ENCODE measurements at regions not wholly inside any gene's neighbourhood (a gene's known extent, or its start where the extent isn't known, plus 50 kb on each side); places are given as distances from the start of the nearest gene placed in this dataset.

DNA sequence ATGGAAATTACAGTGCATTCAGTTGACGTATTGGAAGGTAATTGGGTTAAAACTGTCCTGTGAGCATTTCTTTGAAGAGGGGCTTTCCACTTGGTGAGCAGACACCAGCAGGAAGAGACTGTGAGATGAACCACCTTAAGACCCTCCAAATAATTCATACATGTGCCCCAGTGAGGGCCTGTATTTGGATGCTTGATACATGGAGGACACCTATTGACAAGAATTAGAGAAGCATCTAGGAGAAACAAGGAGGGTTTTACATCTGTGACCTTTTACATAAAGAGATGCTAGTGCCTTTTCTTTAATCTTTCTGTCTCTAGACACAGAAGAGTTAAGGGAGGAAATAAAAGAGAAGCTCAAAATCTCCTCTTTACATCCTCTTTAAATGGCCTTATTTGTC, 1115.3 kb upstream of the IGFBP7 start:
- DNase-seq (ENCODE audit: extremely low read depth, low read depth, low spot score): no peak

DNA sequence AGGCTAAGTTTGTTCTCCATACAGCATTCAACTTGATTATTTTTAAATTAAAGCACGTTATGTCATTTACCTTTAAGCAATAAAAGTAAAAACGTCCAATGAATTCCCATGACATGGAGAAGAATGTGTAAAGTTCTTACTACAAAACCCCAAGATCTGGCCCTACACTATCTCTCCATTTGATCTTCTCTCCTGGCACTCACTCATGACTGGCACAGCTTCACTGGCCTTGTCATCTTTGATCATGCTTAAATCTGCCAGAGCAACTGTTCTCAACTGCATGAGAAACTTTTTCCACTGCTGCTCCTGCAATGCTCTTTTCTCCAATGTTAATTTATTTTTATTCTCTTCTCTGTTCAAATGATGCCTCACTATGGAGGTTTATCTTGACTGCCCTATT, 1109.0 kb upstream of the IGFBP7 start:
- DNase-seq (ENCODE audit: extremely low read depth, low read depth, low spot score): no peak

GRCh38 chr4:58216461-58216860, 1106.3 kb upstream of the IGFBP7 start:
- DNase-seq (ENCODE audit: extremely low read depth, low read depth, low spot score): no peak

DNA sequence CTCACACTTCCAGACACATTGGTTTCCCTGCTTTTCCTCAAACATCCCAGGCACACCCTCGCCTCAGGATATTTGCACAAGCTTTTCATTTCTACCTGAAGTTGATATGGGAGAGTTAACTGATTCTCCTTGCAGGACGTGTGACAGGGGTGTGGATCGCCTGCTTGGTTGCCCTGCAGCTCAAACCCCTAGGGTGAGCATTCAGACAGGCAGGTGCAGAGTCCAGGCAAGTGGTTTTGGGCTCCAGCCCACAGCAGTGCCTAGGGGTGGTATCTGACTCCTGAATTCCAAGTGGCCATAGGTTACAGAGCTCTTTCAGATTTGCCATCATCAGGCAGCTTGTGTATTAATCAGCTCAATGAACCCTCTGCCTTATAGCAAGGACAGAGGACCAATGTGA, 1104.2 kb upstream of the IGFBP7 start:
- DNase-seq (ENCODE audit: extremely low read depth, low read depth, low spot score): no peak

GRCh38 chr4:58209551-58209950, 1099.4 kb upstream of the IGFBP7 start:
- DNase-seq (ENCODE audit: extremely low read depth, low read depth, low spot score): no peak

- no peak for DNase-seq (ENCODE audit: extremely low read depth, low read depth, low spot score)
These were observed 1098.8 kb upstream of the IGFBP7 start for GRCh38 chr4:58209001-58209400.

DNA sequence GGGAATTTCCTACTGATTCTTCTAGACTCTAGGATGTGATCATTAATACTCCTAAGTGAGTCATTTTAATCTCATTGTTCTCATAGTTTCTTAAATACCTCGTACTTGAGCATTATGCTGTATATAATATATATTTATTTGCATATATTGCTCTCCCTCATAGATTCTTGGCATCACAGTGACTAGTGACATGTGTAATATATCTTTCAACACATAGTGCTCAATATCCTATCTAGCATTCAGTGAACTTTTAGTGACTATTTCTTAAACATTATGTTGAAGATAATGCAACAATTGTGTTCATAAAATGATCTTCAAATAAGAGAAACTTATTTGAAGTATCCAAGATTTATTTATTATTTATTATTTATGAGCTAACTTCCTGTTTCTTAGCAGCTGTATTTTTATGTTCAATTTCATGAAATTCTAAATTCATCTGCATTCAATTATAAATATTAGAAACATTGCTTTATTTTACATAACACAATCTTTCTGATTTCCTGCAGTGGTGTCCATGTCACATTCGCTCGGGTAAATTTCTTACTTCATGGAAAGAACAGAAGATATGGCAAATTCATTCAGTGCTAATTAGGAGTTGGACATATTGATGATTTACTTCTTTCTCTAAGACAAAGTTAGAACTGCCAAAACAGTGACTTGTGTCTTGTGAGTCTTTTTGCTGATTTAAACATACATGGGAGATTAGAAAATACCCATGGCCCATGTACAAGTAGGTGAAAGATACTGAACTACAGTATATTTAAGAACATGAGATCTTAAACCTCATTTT, 1095.5 kb upstream of the IGFBP7 start:
- no peak for DNase-seq (ENCODE audit: extremely low read depth, low read depth, low spot score)

- DNase-seq (ENCODE audit: extremely low read depth, low read depth, low spot score): no peak
These were observed 1082.0 kb upstream of the IGFBP7 start for GRCh38 chr4:58192217-58192616.

- DNase-seq (ENCODE audit: extremely low read depth, low read depth, low spot score): no peak
These were observed 1080.9 kb upstream of the IGFBP7 start for GRCh38 chr4:58191109-58191508.

GRCh38 chr4:58188316-58188715, 1078.1 kb upstream of the IGFBP7 start:
- no peak for DNase-seq (ENCODE audit: extremely low read depth, low read depth, low spot score)

- DNase-seq (ENCODE audit: extremely low read depth, low read depth, low spot score): no peak
These were observed 1064.8 kb upstream of the IGFBP7 start for GRCh38 chr4:58175024-58175423.

DNA sequence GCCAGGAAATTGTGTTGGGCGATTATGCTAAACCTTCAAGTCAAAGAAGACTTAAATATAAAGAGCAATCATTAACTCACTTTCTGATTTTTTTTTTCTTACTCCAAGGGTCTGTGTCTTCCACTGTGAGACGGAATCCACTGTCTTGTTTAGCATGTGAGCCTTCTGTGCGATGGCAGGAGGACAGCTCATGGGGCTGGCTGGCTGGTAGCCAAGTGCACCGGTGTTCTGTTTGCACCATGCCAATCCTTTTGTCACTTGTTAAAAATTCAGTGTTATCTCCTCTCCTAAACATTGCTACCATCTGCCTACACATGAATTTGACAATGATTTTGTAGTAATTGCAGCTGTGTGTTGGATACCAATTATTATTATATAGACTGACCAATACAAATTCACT, 1056.3 kb upstream of the IGFBP7 start:
- no peak for DNase-seq (ENCODE audit: extremely low read depth, low read depth, low spot score)

- DNase-seq (ENCODE audit: extremely low read depth, low read depth, low spot score): no peak
These were observed 1053.0 kb upstream of the IGFBP7 start for GRCh38 chr4:58163156-58163555.

DNA sequence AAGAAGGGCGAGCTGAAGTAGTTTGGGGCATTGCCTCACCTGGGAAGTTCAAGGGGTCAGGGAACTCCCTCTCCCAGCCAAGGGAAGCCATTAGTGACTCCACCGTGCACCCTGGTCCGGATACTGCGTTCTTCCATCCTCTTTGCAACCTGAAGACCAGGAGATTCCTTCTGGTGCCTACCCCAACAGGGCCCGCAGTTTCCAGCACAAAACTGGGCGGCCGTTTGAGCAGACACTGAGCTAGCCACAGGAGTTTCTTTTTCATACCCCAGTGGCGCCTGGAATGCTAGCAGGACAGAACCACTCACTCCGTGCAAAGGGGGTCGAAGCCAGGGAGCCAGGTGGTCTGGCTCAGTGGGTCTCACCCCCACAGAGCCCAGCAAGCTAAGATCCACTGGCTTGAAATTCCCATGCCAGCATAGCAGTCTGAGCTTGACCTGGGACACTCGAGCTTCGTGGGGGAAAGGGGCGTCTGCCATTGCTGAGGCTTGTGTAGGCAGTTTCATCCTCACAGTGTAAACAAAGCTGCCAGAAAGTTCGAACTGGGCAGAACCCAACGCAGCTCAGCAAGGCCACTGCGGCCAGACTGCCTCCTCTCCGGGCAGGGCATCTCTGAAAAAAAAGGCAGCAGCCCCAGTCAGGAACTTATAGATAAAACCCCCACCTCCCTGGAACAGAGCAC, 1039.4 kb upstream of the IGFBP7 start:
- DNase-seq (ENCODE audit: extremely low read depth, low read depth, low spot score): no peak

GRCh38 chr4:58144721-58145120, 1034.5 kb upstream of the IGFBP7 start:
- DNase-seq (ENCODE audit: extremely low read depth, low read depth, low spot score): no peak

- no peak for DNase-seq (ENCODE audit: extremely low read depth, low read depth, low spot score)
These were observed 1028.8 kb upstream of the IGFBP7 start for GRCh38 chr4:58138786-58139668.

- DNase-seq (ENCODE audit: extremely low read depth, low read depth, low spot score): no peak
These were observed 1026.4 kb upstream of the IGFBP7 start for GRCh38 chr4:58136604-58137003.

- no peak for DNase-seq (ENCODE audit: extremely low read depth, low read depth, low spot score)
These were observed 1017.5 kb upstream of the IGFBP7 start for GRCh38 chr4:58127680-58128079.

- no peak for DNase-seq (ENCODE audit: extremely low read depth, low read depth, low spot score)
These were observed 1009.1 kb upstream of the IGFBP7 start for GRCh38 chr4:58119298-58119697.

DNA sequence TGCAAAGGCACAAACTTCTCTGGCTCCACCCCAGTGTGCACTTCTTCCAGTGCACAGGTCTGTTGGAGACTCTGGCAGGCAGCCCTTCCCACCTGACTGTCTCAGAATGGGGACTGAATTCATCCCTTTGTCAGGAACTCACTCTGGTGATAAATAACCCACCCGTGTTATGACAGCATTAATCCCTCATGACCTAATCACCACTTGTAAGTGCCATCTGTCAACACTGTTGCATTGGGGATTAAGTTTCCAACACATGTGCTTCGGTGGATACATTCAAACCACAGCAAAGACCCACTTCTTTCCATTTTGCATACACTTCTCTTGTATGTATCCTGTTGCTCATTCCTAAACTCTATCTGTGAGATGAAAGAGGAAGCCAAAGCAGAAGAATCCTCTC, 1002.9 kb upstream of the IGFBP7 start:
- DNase-seq (ENCODE audit: extremely low read depth, low read depth, low spot score): no peak

DNA sequence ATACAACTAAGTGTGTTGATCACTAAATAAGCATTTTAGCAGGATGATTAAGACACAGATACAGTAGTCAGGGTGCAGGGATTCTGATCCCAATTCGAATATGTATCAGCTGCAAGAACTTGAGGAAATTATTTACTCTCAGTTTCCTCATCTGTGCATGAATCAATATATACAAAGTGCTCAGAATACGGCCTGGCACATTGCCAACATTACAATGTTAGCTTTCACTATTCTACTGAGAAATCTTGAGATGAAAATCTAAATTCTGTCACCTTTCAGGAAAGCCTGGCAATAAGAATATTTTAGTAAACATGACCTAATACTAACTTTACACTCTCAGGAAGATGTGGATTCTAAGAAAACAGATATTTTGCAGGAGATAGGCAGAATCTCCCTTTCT, 1001.6 kb upstream of the IGFBP7 start:
- no peak for DNase-seq (ENCODE audit: extremely low read depth, low read depth, low spot score)

Data from glomerular endothelial cell (primary cell).